ENCODE measurements at regions not wholly inside any gene's neighbourhood (a gene's known extent, or its start where the extent isn't known, plus 50 kb on each side); places are given as distances from the start of the nearest gene placed in this dataset.

GRCh38 chr5:174384509-174384947 lies 339.0 kb downstream of the NSG2 start:
- intact Hi-C loops (cut with micrococcal nuclease), result no loop called here
- Histone ChIP-seq H3K79me2 (ENCODE audit: insufficient read depth, low read length) (no peaks in the 10 kb centered on the region), H3K27me3 (ENCODE audit: control insufficient read depth in 2 of 2, insufficient read depth in 2 of 2, low read length in 2 of 2) (peaks cover 0 to 2% of the 10 kb centered on the region in 2 donors), H3K4me2 (replicated peaks; ENCODE audit: extremely low read depth, low read length, poor library complexity, severe bottlenecking) (no peak overlapping the region), H3K9me3 (replicated peaks in 1 of 2; ENCODE audit: control insufficient read depth in 1 of 2, insufficient read depth in 1 of 2, low read length in 2 of 2) (no peaks in the 10 kb centered on the region), H2AFZ (ENCODE audit: insufficient read depth, low read depth, low read length, poor library complexity, severe bottlenecking) (no peak overlapping the region), H3K4me3 (replicated peaks in 1 of 3; ENCODE audit: low read depth in 2 of 3, low read length in 3 of 3) (no peak overlapping the region), H3K36me3 (replicated peaks in 1 of 2; ENCODE audit: control insufficient read depth in 1 of 2, insufficient read depth in 2 of 2, low read length in 2 of 2) (no peaks in the 10 kb centered on the region), H4K20me1 (ENCODE audit: insufficient read depth, low read length) (no peaks in the 10 kb centered on the region), H3K4me1 (ENCODE audit: control insufficient read depth in 1 of 2, insufficient read depth in 2 of 2, low read length in 2 of 2) (no peaks in the 10 kb centered on the region), H3K9ac (ENCODE audit: insufficient read depth, low read length, poor library complexity, severe bottlenecking) (no peak overlapping the region), H3K27ac (ENCODE audit: low read depth in 1 of 2, low read length in 2 of 2) (no peak overlapping the region)
- Mint-ChIP-seq H3K27me3 (ENCODE audit: low read depth in 3 of 3) (peaks cover 6 to 15% (median 12%) of the 10 kb centered on the region in 3 donors), H3K4me3 (no peak overlapping the region), H3K36me3 (no peaks in the 10 kb centered on the region), H3K4me1 (no peaks in the 10 kb centered on the region), H3K27ac (no peak overlapping the region), H3K9me3 (peaks cover 0 to 4% (median 2%) of the 10 kb centered on the region in 7 donors)
- WGBS (ENCODE audit: insufficient coverage), result 84% methylated on average over 10 of the region's 17 CpGs
- no peak for TF ChIP-seq CTCF (IDR thresholded peaks at IDR 0.05)
- DNase-seq, result no peak

GRCh38 chr5:174386306-174386705 lies 338.1 kb upstream of the MSX2 start:
- no peak overlapping the region for H2AFZ ChIP-seq (ENCODE audit: insufficient read depth, low read depth, low read length, poor library complexity, severe bottlenecking)
- H3K9me3 ChIP-seq (replicated peaks in 1 of 2; ENCODE audit: control insufficient read depth in 1 of 2, insufficient read depth in 1 of 2, low read length in 2 of 2), result no peaks in the 10 kb centered on the region
- H3K27me3 Mint-ChIP-seq (ENCODE audit: low read depth in 3 of 3), result peaks cover 3 to 16% (median 10%) of the 10 kb centered on the region in 3 donors
- no peaks in the 10 kb centered on the region for H3K36me3 ChIP-seq (replicated peaks in 1 of 2; ENCODE audit: control insufficient read depth in 1 of 2, insufficient read depth in 2 of 2, low read length in 2 of 2)
- no peaks in the 10 kb centered on the region for H4K20me1 ChIP-seq (ENCODE audit: insufficient read depth, low read length)
- no peak overlapping the region for H3K27ac Mint-ChIP-seq
- H3K27ac ChIP-seq (ENCODE audit: low read depth in 1 of 2, low read length in 2 of 2), result no peak overlapping the region
- intact Hi-C loops (cut with micrococcal nuclease), result no loop called here
- H3K27me3 ChIP-seq (ENCODE audit: control insufficient read depth in 2 of 2, insufficient read depth in 2 of 2, low read length in 2 of 2), result peaks cover 0 to 2% of the 10 kb centered on the region in 2 donors
- no peak overlapping the region for H3K4me3 Mint-ChIP-seq
- no peaks in the 10 kb centered on the region for H3K4me1 ChIP-seq (ENCODE audit: control insufficient read depth in 1 of 2, insufficient read depth in 2 of 2, low read length in 2 of 2)
- WGBS (ENCODE audit: insufficient coverage), result 96% methylated on average over 2 of the region's 3 CpGs
- H3K36me3 Mint-ChIP-seq, result no peaks in the 10 kb centered on the region
- H3K79me2 ChIP-seq (ENCODE audit: insufficient read depth, low read length), result no peaks in the 10 kb centered on the region
- no peak for DNase-seq
- no peak overlapping the region for H3K4me3 ChIP-seq (replicated peaks in 1 of 3; ENCODE audit: low read depth in 2 of 3, low read length in 3 of 3)
- H3K9me3 Mint-ChIP-seq, result peaks cover 0 to 6% (median 0%) of the 10 kb centered on the region in 7 donors
- no peaks in the 10 kb centered on the region for H3K4me1 Mint-ChIP-seq
- H3K9ac ChIP-seq (ENCODE audit: insufficient read depth, low read length, poor library complexity, severe bottlenecking), result no peak overlapping the region
- no peak for TF ChIP-seq CTCF (IDR thresholded peaks at IDR 0.05)
- H3K4me2 ChIP-seq (replicated peaks; ENCODE audit: extremely low read depth, low read length, poor library complexity, severe bottlenecking), result no peak overlapping the region

Data from CD14-positive monocyte (primary cell).